D721Med (cell line): ENCODE measurements at regions not wholly inside any gene's neighbourhood (a gene's known extent, or its start where the extent isn't known, plus 50 kb on each side); places are given as distances from the start of the nearest gene placed in this dataset.

Experiments
- DNase-seq: peaks from one replicate; pipeline ENCODE4 v3.0.0; 2011; ENCODE audit warnings: low spot score; ENCODE audit not compliant: insufficient read length
- FAIRE-seq: peaks from 2 replicates; lab custom pipeline; 2011; peaks lifted over from hg19 to GRCh38; lab: Jason Lieb, UNC
- TF ChIP-seq, protein P1 (sequence below): IDR thresholded peaks from 2 replicates; pipeline ENCODE4 v1.5.1; 2012; ENCODE audit warnings: mild to moderate bottlenecking, control low read depth; ENCODE audit not compliant: insufficient read depth; ENCODE audit errors: missing control alignments

DNA sequence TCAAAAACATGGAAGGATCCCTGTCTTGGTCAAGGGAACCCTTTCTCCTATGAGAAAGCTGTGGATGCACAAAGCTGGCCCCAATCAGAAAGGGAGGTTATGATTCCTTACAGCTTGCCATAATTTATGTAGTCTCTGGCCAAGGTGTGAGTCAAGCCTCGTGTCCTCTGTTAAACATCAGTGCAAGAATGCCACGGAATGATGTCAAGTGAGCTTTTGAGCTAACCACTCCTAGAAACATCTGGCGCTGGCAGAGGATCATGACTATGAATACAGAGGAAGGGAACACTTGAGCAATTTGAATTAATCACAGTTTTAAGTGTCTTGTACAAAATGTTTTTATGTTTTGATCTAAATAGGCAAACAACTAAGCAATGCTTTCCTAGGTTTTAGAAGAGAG, 51.5 kb upstream of the RAP2C start:
- no peak for FAIRE-seq
- TF ChIP-seq, protein P1, sequence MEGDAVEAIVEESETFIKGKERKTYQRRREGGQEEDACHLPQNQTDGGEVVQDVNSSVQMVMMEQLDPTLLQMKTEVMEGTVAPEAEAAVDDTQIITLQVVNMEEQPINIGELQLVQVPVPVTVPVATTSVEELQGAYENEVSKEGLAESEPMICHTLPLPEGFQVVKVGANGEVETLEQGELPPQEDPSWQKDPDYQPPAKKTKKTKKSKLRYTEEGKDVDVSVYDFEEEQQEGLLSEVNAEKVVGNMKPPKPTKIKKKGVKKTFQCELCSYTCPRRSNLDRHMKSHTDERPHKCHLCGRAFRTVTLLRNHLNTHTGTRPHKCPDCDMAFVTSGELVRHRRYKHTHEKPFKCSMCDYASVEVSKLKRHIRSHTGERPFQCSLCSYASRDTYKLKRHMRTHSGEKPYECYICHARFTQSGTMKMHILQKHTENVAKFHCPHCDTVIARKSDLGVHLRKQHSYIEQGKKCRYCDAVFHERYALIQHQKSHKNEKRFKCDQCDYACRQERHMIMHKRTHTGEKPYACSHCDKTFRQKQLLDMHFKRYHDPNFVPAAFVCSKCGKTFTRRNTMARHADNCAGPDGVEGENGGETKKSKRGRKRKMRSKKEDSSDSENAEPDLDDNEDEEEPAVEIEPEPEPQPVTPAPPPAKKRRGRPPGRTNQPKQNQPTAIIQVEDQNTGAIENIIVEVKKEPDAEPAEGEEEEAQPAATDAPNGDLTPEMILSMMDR, result no peak
- no peak for DNase-seq

DNA sequence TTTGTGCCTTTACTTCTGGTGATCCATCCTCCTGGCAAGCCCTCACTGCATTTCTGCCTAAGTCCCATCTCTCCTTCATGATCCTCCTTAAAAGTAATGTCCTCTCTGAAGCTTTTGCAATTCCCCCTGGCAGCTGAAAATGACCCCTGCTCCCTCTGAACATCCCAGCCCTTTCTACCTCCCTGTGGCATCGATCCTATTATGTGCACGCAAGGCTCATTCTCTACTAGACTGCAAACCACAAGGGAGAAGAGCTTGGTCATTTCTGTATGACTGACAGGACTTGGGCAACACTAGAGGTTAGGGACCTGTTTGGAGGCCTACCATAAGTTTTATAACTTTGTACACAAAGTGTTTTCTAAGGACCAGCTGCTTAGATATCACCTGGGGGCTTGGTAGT, 50.8 kb upstream of the RAP2C start:
- no peak for FAIRE-seq
- TF ChIP-seq, protein P1, result no peak
- no peak for DNase-seq
